Peyer's patch (tissue), 4 donors: ENCODE measurements at regions not wholly inside any gene's neighbourhood (a gene's known extent, or its start where the extent isn't known, plus 50 kb on each side); places are given as distances from the start of the nearest gene placed in this dataset.

Experiments
- CTCF ChIP-seq, 6 experiments: fragments of 450-650 bp in 4 of 6; fragments of 200-600 bp in 2 of 6; sonication (generic) in 1 of 6; IDR thresholded peaks; one replicate each; pipeline ENCODE4 v1.5.1; 2017 to 2019; ENCODE audit warnings: antibody characterized with exemption in 6 of 6, mild to moderate bottlenecking in 3 of 6, moderate library complexity in 1 of 6
- POLR2A ChIP-seq, 2 donors: fragments of 450-650 bp; IDR thresholded peaks; one replicate each; pipeline ENCODE4 v1.5.1; 2017; ENCODE audit warnings: antibody characterized with exemption in 2 of 2, mild to moderate bottlenecking in 2 of 2, moderate library complexity in 2 of 2

DNA sequence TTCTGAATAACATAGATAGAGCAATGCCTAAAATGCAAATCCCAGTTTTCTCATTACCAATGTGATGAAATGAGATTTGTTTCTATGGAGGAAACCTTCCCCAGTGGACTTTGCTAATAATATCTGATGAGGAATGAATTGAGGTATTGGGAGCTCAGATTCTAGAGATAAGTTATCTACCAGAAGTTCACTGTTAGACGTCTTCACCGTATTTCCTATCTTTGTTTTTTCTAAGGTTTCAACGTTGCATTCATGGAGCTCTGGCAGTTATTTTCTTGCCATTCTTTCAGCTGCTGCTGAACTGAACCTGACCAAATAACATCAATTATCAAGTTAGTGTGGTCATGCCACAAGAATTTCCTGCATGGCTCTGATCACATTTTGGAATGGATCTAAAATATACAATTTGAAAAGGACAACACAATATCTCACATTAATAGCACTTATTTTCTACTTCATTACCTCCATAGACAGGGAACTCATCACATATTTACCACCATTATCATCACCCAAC lies 511.8 kb upstream of the LCORL start:
- TF ChIP-seq POLR2A (IDR thresholded peaks at IDR 0.05) (no peak), CTCF (IDR thresholded peaks at IDR 0.05) (no peak)
